GOT3 (cell line): ENCODE measurements at regions not wholly inside any gene's neighbourhood (a gene's known extent, or its start where the extent isn't known, plus 50 kb on each side); places are given as distances from the start of the nearest gene placed in this dataset.

ENCODE experiments used
- DNase-seq: peaks from one replicate; lab custom pipeline; 2025; ENCODE audit warnings: mixed read lengths; lab: John Stamatoyannopoulos, UW

DNA sequence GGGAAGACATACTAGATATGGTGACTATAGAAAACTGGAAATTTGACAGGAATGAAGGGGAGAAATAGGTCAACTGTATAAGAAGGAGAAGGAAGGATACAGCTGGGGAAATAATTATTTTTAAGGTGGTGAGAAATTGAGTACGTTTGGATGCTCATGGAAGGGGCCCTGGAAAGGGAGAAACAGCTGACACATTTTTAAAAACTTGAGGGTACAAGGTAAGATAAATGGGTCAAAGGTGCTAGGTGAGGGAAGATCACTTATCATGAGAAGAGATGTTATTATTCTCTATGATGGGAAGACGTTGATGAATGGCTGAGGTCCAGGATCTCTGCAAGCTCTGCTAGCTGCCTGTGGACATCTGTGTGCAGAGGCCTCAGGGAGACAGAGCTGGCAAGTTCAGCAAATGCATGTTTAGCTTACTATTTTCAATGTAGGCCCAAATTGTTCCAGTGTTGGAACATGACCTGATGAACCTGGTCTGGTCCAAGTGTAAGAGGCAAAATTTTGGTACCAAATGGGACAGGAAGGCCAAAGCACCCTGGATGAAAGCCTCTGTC is 181.7 kb downstream of the MTRR start:
- no peak for DNase-seq

DNA sequence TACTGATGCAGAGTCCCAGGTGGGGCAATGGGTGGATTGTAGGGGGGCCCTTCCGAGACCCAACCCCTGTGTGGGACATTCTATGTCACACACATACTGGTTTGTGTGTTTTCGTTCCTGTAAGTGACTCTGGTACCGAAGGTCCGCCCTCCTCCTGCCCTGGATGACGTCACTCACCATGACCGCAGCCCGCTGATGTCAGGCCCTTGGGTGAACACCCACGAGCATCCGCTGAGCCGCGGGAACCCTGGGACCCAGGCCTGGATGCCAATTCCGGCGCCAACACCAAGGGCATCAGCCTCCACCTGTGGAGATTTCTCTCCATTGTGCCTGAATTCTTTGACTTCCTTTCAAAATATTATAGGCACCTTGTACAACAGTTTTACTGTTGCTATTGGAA is 184.3 kb downstream of the MTRR start:
- no peak for DNase-seq

DNA sequence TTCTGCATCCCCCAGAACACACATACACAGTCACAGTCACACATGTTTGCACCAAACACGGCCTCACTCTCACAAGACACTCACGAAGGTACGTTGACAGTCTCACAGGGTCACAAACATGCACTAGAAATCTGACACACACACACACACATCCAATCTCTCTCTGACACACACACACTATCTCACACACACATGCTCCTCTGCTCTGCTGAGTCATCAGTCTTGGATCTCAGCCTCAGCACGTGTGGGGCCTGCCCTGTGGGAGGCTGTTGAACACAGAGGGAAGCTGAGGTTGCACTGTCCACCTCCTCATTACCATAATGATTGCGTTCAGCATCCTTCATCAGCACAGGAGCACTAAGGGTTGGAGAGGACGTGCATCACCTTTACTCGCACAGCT is 188.8 kb downstream of the MTRR start:
- no peak for DNase-seq

DNA sequence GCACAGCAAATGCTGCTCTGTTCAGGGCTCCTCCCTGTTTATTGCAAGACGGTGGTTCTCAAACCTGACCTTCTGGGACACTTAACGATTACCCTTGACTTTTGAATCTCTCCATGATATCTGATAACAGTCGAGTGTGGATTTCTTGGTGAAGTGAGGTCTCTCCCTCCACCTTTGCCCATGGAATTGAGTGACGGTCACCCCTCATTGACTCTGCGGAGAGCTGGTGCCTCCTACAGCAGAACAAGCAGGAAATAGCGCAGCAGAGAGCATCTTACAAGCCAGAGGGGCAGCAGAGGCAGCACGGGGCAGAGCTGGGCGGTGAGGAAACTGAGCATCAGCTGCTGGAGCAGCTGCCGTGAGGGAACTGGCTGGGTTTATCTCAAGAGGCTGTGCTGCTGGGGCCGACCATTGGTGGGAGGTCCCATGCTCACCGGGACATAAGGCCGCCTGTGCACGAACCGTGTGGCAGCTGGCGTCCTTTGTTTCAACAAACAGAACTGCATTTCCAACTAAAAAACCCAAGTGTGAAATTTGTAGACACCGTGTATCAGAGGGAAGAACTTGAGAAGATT is 189.8 kb downstream of the MTRR start:
- DNase-seq = no peak

DNA sequence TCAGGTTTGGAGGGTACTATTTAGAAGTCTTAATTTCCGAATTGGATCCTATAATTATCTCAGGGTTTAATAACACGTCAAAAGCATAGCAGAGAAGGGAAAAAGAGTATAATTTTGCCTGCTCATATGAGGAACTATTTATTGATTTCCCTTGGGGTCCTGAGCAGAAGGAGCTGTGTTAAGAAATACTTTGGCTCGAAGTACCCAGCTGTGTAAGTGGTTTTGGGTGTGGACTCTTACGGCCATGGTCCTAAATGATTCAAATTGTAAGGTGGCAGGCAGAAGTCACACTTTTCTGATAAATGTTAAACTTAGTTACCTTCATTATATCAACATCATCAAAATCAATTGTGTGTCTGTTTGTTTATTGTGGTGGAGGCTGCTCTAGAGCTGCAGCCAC is 190.4 kb downstream of the MTRR start:
- DNase-seq = no peak

DNA sequence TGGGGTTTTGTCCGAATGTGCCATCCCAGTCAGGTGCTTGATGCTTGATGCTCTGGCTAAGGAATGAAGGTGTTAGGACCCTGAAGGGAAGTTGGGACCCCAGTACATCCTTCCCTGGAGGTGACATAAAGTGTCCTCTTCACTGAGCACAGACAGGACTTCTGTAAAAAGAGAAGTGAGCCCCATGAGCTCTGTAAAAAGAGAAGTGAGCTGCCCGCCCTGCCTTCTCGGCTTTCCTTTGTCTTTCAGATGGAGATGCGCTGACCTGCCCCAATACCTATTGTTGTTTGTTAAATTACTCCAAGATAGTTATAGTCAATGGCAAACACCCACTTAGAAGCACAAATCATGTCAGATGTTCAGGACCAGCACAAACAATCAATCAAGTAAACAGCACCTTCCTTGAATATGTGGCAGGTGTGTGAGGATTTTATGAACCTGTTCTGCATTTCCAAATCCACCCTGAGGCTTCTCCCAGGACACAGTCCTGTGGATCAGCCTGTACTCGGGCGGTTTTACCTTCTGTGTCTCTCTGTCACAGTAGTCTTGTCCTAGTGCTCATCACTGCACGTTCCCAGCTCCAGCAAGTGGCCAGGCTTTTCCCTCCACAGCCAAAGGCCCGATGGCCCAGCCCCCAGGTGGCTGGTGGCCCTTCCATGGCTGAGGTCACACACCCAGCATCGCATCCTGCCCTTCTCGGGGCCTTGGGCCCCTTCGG is 191.4 kb downstream of the MTRR start:
- no peak for DNase-seq

DNA sequence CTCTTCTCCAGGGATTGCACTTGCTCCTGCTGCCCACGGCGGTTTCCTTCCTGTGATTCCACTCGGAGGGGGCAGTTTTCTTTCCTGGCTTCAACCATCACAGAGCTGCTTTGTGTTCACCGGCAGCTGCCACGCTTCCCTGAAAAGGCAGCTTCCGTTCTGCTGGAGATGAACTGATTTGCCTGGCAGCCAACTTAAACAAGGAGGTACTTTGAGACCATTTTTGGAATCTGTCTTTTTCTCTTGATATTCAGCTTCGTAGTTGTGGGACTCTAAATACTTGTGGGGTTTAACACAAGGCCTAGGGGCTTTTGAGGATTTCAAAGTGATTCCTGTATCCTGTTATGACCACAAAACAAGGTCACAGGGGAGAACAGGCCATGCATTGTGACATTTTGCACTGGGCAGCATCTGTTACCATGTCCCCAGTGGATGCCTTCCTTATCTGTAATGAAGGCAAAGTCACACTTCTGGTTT is 192.0 kb downstream of the MTRR start:
- DNase-seq = no peak

DNA sequence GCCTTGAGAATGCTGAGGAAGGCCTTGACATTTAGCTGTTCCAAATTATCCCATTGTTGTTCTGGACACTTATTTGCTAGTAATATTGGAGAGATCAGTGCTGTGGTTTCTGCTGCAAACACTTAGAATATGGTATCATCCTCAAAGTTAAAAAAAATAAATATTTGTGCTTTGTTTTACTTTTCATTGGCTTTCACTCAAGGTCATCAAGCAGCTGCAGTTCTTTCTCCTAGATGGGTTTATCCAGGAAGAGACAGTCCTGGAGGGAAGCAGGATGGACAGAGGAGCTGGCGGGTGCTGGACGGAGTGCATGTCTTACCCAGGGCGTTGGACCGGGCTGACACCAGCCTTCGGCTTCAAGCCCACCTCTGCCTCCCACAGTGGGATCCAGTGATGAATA is 193.6 kb downstream of the MTRR start:
- DNase-seq = no peak

DNA sequence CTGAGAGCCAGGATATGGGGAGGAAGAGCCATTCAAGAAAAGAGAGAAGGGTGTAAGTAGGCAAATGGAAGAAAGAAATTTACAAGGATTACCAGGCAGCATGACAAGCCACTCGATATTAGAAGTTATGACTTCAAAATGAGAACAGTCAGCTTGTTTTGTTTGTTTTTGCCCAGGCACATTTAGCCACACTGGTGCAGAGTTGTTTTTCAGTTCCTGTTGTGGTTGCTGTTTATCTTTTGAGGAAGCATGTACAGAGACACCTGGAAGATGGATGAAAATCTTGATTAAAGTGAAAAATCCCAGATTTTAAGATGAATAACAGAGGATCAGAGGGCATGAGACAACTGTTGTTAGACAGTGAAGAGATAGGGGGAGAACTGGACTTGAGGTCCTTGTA is 199.1 kb downstream of the MTRR start:
- no peak for DNase-seq

DNA sequence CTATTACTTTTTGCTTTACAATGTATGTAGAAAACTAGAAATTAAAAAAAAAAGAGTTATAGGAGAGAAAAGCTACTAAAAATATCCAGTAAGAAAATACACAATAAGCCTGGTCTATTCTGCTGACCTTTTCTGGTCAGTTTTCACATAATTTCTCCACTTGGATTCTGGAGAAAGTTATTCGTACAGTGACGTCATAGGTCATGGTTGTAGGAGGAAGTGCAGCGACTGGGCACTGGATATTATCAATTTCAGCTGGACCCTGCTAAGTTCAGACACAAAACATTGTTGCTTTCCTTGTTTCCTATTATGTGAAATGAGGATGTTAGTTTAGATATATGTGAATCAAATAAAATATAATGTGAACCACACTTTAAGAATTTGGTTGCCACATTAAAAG is 201.2 kb downstream of the MTRR start:
- DNase-seq = no peak

DNA sequence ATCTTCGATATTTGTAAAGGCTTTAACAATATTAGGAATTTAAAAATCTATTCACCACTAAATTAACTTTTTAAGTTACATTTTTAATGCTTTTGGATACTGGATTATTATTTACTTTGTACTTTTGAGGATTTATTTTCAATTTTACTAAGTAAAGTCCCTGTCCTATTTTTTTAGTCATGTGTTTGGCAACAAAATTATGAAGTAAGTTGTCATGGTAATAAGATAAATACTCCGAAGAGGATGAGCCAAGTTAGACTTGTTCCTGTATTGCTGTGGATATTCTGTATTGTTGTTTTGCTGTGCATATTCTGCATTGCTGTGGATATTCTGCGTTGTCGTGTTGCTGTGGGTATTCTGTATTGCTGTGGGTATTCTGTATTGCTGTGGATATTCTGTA is 210.1 kb downstream of the MTRR start:
- DNase-seq = no peak

DNA sequence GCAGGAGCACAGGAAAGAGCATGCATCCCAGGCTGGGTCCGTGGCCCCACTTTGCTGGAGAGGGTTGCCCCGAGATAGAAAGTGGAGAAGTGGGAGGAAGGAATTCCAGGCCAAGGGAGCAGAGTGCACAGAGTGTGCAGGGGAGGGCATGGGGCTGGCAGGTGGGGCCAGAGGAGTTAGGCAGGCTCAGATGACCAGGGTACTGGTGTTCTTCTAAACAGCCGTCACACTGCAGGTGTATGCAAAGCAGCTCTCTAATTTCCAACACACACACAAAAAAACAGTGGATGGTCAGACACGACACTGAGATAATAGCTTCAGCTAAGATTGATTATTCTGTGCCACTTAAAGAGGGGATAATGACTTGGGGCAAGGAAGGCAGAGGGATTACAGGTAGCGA is 212.2 kb downstream of the MTRR start:
- DNase-seq = no peak

DNA sequence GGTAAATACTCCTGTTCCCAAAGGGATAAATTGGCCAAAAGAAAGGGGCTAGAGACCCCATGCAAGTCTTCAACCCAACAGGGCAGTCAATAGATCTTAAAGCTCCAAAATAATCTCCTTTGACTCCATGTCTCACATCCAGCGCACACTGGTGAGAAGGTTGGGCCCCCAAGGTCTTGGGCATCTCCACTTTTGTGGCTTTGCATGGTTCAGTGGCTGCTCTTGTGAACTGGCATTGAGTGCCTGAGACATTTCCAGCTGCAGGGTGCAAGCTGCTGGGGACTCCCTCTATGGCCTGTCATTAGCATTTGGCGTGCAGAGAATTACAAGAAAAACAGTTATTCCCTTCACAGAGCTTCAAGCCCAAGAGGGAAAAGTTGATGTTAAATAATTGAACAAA is 224.7 kb downstream of the MTRR start:
- no peak for DNase-seq

DNA sequence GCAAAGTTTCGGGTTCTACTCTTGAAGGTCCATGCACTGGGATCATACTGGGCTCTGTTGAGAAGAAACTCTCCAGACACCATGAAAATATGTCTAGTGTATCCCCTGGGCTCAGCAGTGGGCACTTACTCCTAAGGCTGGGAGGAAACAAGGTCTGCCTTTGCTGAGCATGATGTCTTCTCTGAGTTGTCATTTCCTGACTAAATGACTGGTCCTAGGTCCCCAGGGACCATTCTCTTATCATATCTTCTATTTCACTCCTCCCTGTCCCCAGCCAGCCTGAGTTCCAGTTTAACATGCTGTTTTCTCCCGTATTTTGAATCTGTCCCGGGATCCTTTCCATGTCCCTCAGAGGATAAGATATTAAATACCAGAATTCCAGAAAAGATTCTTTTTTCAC is 225.4 kb downstream of the MTRR start:
- DNase-seq = no peak

DNA sequence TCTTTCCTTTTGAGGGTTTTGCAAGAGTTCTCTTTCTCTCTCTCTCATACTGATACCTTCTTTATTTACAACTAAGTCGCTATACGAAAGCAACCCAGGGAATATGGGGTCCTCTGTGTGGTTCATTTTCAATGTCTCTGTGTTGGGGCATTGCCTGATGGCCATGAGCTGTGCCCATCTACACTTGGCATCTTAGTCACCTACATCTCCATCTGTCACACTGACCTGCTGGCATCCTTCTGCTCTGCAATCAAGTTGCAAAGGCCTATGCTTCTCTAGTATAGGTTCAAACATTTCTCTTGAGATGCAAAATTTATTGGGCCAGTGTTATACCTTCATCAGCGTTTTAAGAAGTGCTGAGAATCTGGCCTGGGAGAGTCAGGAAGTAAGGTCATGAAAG is 228.2 kb downstream of the MTRR start:
- DNase-seq = no peak

DNA sequence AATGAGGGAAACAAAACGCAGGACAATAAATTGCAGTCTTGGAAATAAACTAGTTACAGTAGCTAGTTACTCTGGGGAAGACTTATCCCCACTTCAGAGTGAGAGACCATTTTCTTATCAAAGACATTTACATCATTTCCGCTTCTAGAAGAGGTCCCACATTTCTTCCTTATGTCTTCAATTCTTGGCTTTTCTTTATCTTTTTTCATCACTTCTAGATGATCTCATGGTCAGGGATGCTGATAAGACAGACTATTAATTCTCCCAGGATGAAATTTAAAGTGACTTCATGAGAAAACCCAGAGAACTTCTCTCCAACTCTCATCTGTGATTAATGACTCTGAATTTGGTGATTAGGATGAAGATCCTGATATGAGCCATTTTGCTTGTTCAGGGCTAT is 229.1 kb downstream of the MTRR start:
- DNase-seq = no peak

DNA sequence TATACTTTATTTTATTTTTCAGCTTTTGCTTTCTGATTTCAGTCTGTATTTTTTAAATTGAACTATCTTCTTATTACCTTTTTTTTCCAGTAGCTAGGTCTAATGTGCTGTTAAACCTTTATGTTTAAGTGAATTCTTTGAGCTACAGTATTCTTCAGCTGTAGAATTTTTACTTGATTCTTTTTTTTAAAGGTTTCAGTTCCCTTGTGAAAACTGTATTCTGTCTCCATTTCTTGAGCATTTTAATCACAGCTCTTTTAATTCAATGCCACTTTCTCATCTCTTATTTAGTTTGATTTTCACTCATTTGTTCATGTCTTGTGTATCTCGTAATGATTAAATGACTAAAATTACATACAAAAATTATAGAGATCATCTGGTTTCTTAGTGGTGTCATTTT is 233.8 kb downstream of the MTRR start:
- no peak for DNase-seq

DNA sequence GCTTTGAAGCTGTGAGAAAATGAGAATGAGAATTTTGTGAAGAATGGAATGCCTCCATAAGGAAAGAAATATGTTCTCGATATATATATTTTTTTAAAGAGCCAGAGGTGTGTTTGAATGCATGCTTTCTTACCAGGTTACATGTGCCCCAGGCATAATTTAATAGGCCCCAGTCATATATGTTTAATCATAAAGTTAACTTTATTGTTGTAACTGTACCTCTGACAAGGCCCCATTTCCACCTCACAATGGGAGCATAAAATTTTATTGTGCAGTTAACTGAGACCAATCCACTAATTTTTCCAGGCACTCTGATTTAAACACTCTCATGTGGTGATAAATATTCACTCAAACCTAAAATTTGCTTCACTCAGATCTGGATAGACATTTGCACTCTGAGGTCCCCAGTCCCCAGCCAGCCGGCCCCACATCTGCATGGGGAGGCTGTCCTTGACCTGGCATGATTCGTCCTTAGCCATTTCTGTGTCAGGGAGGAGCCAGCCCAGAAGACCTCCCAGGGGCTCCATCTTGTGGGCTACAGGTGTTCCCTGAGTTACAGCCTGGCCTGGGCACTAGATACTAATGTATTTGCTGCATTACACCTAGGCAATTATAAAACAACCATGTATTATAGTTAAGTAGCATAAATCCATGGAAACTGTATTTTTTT is 245.8 kb downstream of the MTRR start:
- no peak for DNase-seq

DNA sequence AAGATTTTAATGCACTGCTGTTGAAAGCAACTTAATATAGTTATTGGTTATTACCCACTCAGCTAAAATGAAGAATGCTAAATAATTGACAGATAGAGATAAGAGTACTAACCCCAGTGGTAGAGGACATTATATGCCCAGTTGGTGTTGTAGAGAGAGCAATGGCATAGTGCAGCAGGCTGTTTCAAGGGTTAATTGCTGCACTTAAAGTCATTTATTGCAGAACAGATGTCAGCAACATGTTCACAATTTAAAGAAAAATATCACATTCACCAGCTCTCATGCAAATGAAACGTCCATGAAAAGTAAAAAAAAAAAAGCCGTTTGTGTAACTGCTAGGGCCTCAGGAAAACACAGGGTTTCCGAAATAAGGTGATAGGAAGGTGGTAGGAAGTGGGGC is 254.6 kb downstream of the MTRR start:
- no peak for DNase-seq

DNA sequence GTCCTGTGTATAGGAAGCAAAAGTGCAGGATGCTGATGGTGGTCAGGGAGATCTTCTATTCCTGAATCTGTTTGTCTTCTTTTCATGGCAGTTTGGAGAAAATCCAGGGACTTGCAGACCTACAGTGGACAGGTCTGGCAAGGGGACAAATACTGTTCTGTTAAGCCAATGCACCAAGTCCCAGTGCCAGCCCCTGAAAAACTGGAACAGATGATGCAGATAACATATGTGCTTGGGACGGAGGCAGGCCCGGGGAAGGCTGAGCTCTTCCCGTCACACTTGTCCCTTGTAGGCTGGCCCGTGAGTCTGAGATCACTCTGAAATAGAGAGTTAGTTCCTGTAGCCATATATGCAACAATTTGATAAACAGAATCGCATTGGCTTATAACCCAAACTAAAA is 265.7 kb downstream of the MTRR start:
- DNase-seq = no peak

DNA sequence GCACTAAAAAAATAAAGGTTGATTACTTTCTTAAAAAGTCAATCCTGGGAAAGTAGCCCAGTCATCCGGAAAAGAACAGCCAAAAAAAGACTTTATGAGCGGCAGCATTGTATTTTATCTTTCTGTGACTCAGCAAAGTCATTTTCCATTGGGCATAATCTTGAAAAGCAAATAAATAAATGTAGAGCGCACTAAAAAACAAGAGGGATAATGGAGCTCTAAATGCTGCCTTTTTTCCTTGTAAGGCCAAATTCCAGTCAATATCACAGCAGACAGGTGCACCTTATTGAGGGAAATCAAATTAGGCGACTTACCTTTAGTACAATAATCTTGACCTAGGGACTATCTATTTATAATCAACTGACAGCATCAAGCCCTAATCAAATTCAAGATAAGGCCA is 266.8 kb downstream of the MTRR start:
- no peak for DNase-seq

DNA sequence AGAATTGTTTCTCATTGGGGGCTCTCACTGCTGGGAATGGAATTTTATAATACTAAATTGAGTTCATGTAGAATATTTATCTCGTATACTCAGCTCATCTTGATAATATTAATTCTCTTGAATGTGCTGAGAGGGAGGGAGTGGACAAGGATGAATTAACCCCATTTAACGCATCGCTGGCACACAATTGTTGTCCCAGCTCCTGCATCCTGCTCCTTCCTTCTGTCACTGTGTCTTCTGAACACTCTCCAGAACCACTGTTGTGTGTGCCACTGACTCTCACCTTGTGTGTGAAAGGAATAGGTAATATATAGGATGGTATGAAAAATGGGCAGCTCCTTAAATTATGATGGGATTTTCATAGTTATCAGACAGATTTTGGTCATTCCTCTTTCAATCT is 267.3 kb downstream of the MTRR start:
- DNase-seq = no peak

DNA sequence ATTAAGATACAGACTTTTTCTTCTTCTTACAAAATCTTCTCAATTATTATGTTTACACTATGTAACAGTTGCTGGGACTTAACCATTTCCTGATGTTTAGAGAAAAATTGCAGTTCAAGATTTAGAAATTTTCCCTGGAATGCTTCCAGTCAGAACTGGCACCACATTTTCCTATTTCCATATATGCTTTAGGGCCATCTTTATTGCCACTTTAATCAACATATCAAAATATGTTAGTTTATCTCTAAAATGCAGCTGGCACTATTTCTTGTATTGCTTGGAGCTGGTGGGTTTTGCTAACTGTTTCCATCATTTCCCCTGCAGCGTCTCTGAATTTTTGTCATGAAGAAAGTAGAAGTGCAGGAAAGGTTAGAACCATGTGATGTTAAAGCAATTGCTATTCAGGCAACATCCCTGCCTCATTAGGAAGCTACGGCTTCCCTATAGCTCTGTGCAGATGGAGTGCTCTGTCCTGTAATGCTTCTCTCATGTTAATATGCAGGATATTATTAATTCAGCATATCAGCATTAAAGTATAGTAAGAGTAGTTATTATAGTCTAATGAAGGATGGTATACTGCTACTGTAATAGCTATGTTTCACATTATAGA is 269.1 kb downstream of the MTRR start:
- no peak for DNase-seq
